ENCODE measurements at regions not wholly inside any gene's neighbourhood (a gene's known extent, or its start where the extent isn't known, plus 50 kb on each side); places are given as distances from the start of the nearest gene placed in this dataset.

DNA sequence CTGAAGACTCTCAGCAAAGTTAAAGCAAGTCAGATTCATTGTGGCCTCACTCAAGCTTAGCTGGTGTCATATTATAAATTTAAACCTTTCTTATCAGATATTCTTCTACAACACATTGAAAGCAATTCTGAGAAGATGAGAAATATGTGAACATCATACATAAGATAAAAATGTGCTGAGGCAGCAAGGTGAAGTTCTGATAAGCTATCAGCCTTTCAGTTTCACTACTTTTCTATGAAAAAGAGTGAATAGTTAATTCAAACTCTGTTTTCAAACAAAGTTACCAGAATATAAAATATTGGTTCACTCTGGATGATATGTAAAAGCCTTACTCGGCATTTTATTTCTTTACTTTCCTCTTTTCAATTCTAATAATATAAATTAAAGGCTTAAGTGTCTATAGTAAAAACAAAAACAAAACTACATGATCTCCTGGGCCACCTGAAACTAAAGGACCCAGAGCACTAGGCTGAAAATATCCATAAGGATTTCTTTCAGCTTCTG is 824.4 kb downstream of the MTRR start:
- TF ChIP-seq, protein P1, sequence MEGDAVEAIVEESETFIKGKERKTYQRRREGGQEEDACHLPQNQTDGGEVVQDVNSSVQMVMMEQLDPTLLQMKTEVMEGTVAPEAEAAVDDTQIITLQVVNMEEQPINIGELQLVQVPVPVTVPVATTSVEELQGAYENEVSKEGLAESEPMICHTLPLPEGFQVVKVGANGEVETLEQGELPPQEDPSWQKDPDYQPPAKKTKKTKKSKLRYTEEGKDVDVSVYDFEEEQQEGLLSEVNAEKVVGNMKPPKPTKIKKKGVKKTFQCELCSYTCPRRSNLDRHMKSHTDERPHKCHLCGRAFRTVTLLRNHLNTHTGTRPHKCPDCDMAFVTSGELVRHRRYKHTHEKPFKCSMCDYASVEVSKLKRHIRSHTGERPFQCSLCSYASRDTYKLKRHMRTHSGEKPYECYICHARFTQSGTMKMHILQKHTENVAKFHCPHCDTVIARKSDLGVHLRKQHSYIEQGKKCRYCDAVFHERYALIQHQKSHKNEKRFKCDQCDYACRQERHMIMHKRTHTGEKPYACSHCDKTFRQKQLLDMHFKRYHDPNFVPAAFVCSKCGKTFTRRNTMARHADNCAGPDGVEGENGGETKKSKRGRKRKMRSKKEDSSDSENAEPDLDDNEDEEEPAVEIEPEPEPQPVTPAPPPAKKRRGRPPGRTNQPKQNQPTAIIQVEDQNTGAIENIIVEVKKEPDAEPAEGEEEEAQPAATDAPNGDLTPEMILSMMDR (optimal IDR thresholded peaks at IDR 0.05 in 1 of 3, IDR thresholded peaks at IDR 0.05 in 1 of 3, conservative IDR thresholded peaks at IDR 0.05 in 1 of 3; ENCODE audit: extremely low read depth in 1 of 3, insufficient read depth in 2 of 3, low read length in 3 of 3) = no peak
- no peak for TF ChIP-seq EZH2 (IDR thresholded peaks at IDR 0.05; ENCODE audit: low read length)

Measured in keratinocyte (primary cell).